Left ventricle myocardium inferior (tissue), 1 donor: ENCODE measurements at regions not wholly inside any gene's neighbourhood (a gene's known extent, or its start where the extent isn't known, plus 50 kb on each side); places are given as distances from the start of the nearest gene placed in this dataset.

Experiments used
- DNase-seq: peaks from one replicate; pipeline ENCODE4 v3.0.0-alpha.2; 2020
- H3K27ac ChIP-seq: fragments of 200-600 bp; replicated peaks from 2 replicates; pipeline ENCODE4 v1.8.0; 2021
- H3K27me3 ChIP-seq: fragments of 200-600 bp; 2 replicates; pipeline ENCODE4 v1.8.0; 2021; ENCODE audit warnings: low read depth
- H3K36me3 ChIP-seq: fragments of 200-600 bp; 2 replicates; pipeline ENCODE4 v1.8.0; 2021
- H3K4me1 ChIP-seq: fragments of 200-600 bp; 2 replicates; pipeline ENCODE4 v1.8.0; 2021
- H3K4me3 ChIP-seq: fragments of 200-600 bp; 2 replicates; pipeline ENCODE4 v1.8.0; 2021; ENCODE audit warnings: mild to moderate bottlenecking, moderate library complexity
- H3K9me3 ChIP-seq: fragments of 200-600 bp; replicated peaks from 2 replicates; pipeline ENCODE4 v1.8.0; 2021
- CTCF ChIP-seq: fragments of 200-600 bp; IDR thresholded peaks from 2 replicates; pipeline ENCODE4 v1.8.0; 2021; ENCODE audit warnings: antibody characterized with exemption, mild to moderate bottlenecking, borderline replicate concordance
- intact Hi-C: fragments of 100-400 bp; cut with micrococcal nuclease; formaldehyde crosslinking; loops from one replicate; pipeline ENCODE4 v1.11.0; 2022
- donor health status: DM: no; HTN: yes; CAD: no; lungs with severe emphysema.

- Histone ChIP-seq H3K4me3 (no peak overlapping the region), H3K27me3 (peaks cover 6% of the 10 kb centered on the region), H3K9me3 (peaks cover 35% of the 10 kb centered on the region), H3K36me3 (no peaks in the 10 kb centered on the region), H3K4me1 (no peaks in the 10 kb centered on the region), H3K27ac (no peak overlapping the region)
- DNase-seq = no peak
- no peak for TF ChIP-seq CTCF
- intact Hi-C loops = no loop called here
Observed at GRCh38 chr5:6885581-6885980, 172.3 kb downstream of the TENT4A start.

- DNase-seq = no peak
- intact Hi-C loops = no loop called here
- TF ChIP-seq CTCF = no peak
- H3K9me3 ChIP-seq = peaks cover 35% of the 10 kb centered on the region
- H3K27ac ChIP-seq = no peak overlapping the region
- H3K4me1 ChIP-seq = no peaks in the 10 kb centered on the region
- H3K27me3 ChIP-seq = peaks cover 6% of the 10 kb centered on the region
- H3K4me3 ChIP-seq = no peak overlapping the region
- no peaks in the 10 kb centered on the region for H3K36me3 ChIP-seq
Observed at GRCh38 chr5:6886866-6887265, 173.6 kb downstream of the TENT4A start.

- no peak for DNase-seq
- intact Hi-C loops = no loop called here
- no peak for TF ChIP-seq CTCF
- Histone ChIP-seq H3K9me3 (peaks cover 35% of the 10 kb centered on the region), H3K36me3 (no peaks in the 10 kb centered on the region), H3K4me1 (no peaks in the 10 kb centered on the region), H3K27ac (no peak overlapping the region), H3K27me3 (no peaks in the 10 kb centered on the region), H3K4me3 (no peak overlapping the region)
Observed at GRCh38 chr5:6889030-6889429, 175.8 kb downstream of the TENT4A start.

GRCh38 chr5:6899221-6899620 lies 186.0 kb downstream of the TENT4A start:
- DNase-seq = no peak

GRCh38 chr5:6900247-6901227 lies 187.3 kb downstream of the TENT4A start:
- TF ChIP-seq CTCF = no peak
- no peaks in the 10 kb centered on the region for H3K4me1 ChIP-seq
- H3K27me3 ChIP-seq = no peaks in the 10 kb centered on the region
- H3K27ac ChIP-seq = no peak overlapping the region
- peaks cover 15% of the 10 kb centered on the region for H3K9me3 ChIP-seq
- DNase-seq = no peak
- intact Hi-C loops = no loop called here
- H3K36me3 ChIP-seq = no peaks in the 10 kb centered on the region
- H3K4me3 ChIP-seq = no peak overlapping the region

More at GRCh38 chr5:6899221-6899620, 186.0 kb downstream of the TENT4A start:
- Histone ChIP-seq H3K36me3 (no peaks in the 10 kb centered on the region), H3K27ac (no peak overlapping the region), H3K4me1 (no peaks in the 10 kb centered on the region), H3K9me3 (peaks cover 15% of the 10 kb centered on the region), H3K4me3 (no peak overlapping the region), H3K27me3 (no peaks in the 10 kb centered on the region)
- TF ChIP-seq CTCF = no peak
- intact Hi-C loops = no loop called here
